Stimulated activated CD4-positive, alpha-beta T cell treated with anti-CD3 and anti-CD28 coated beads, Interleukin-1b, Interleukin-23, amount 100 ng/mL, for 4 hours (primary cell): ENCODE measurements at regions not wholly inside any gene's neighbourhood (a gene's known extent, or its start where the extent isn't known, plus 50 kb on each side); places are given as distances from the start of the nearest gene placed in this dataset.

Experiments used
- DNase-seq, 2 donors: peaks; one replicate each; pipeline ENCODE4 v3.0.0-alpha.2; 2020; ENCODE audit warnings: low read depth in 2 of 2

- DNase-seq, result no peak
These were observed 187.7 kb downstream of the TRIM27 start for GRCh38 chr6:28736121-28736520.

GRCh38 chr6:28737750-28738395 is 185.9 kb downstream of the TRIM27 start:
- no peak for DNase-seq

GRCh38 chr6:28738396-28738765 is 185.4 kb downstream of the TRIM27 start:
- DNase-seq, result no peak

GRCh38 chr6:28741363-28741762 is 182.4 kb downstream of the TRIM27 start:
- no peak for DNase-seq

- no peak for DNase-seq
These were observed 181.0 kb downstream of the TRIM27 start for GRCh38 chr6:28742668-28743270.

- DNase-seq, result no peak
These were observed 180.5 kb downstream of the TRIM27 start for GRCh38 chr6:28743271-28743789.

GRCh38 chr6:28747083-28747630 is 176.6 kb downstream of the TRIM27 start:
- no peak for DNase-seq

GRCh38 chr6:28747631-28748157 is 176.1 kb downstream of the TRIM27 start:
- no peak for DNase-seq

- DNase-seq, result no peak
These were observed 175.6 kb downstream of the TRIM27 start for GRCh38 chr6:28748192-28748591.

GRCh38 chr6:28750926-28751458 is 172.8 kb downstream of the TRIM27 start:
- DNase-seq, result no peak

GRCh38 chr6:28751514-28751913 is 172.3 kb downstream of the TRIM27 start:
- no peak for DNase-seq

- no peak for DNase-seq
These were observed 171.8 kb downstream of the TRIM27 start for GRCh38 chr6:28751963-28752350.

GRCh38 chr6:28757429-28758045 is 166.2 kb downstream of the TRIM27 start:
- DNase-seq, result no peak

GRCh38 chr6:28758046-28758817 is 165.6 kb downstream of the TRIM27 start:
- no peak for DNase-seq

- no peak for DNase-seq
These were observed 165.0 kb downstream of the TRIM27 start for GRCh38 chr6:28758818-28759235.

- no peak for DNase-seq
These were observed 159.6 kb downstream of the TRIM27 start for GRCh38 chr6:28764014-28764723.

GRCh38 chr6:28764761-28765282 is 159.0 kb downstream of the TRIM27 start:
- no peak for DNase-seq

GRCh38 chr6:28765978-28766351 is 157.8 kb downstream of the TRIM27 start:
- no peak for DNase-seq

- DNase-seq, result no peak
These were observed 157.4 kb downstream of the TRIM27 start for GRCh38 chr6:28766426-28766825.

GRCh38 chr6:28767133-28767532 is 156.7 kb downstream of the TRIM27 start:
- no peak for DNase-seq

- no peak for DNase-seq
These were observed 156.1 kb downstream of the TRIM27 start for GRCh38 chr6:28767691-28768090.
